SKM-1 (cell line): ENCODE measurements at regions not wholly inside any gene's neighbourhood (a gene's known extent, or its start where the extent isn't known, plus 50 kb on each side); places are given as distances from the start of the nearest gene placed in this dataset.

ENCODE experiments used
- DNase-seq: peaks from one replicate; lab custom pipeline; 2025; ENCODE audit not compliant: unreplicated experiment; lab: John Stamatoyannopoulos, UW

DNA sequence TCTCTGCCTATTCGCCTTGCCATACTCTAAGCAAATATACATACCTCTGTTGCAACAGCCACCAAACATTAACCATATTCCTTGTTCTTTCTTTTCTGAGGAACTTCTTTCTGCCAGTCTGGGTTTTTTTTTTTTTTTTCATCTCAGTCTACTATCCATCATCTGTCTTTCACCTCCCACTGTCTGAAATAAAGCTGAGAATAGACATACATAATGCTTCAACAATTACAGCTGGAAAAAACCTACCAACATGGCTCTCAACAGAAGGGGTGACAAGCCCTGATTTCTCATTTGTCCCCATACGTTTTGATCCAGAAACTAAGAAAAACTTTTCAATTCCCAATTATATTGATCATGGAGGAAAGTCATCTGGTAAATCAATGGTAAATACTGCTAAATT, 728.8 kb upstream of the POU3F3 start:
- DNase-seq: no peak

DNA sequence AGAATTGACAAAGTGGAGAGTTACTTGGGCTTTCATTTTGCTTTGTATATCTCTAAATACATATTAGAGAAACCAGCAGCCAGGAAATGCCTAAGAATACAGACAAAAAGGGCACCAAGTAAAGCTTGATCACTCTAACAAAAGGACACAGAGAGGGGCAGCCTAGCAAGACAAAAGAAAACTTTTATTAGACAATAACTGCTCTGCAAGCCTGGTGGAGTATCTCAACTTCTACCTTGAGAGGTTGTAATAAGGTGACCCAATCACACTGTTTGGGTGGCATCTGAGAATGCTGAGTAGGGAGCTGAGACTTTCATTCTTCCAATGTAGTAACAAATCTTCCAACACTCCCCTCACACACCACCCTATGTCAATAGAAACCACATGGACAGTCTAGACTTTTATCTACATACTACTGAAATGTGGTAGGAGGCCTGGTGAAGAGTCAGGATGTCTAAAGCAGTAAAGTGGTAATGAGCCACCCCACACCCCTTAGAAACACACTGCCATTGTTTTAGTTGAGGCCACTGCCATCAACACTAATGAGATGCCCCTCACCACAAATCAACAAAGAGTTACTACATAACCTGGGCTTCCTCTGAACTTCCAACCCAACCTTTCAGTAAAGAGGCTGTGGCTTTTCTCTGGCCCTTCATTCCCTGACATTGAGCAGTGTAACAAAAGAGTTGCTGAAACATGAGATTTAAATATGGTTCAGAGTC, 726.7 kb upstream of the POU3F3 start:
- DNase-seq: no peak

- no peak for DNase-seq
Measured at GRCh38 chr2:104140361-104140760, 713.6 kb upstream of the POU3F3 start.

DNA sequence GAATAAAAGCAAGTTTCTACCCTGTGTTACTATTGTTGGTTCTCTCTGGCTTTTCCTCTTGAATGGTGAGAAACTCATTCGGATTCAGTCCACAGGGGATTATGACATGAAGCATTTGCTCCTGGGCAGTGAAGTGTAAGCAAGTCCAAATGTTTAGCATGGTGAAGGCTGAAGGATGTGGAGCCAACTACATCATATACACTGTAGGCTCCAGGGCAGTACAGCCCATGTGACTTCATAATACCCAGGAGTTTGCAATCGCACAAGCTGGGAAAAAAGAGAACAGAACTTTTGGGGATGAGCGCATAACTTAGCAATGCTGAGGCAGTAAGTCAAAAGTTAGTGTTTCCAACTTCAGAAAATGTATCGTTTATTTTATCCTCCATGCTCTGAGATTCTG, 695.7 kb upstream of the POU3F3 start:
- no peak for DNase-seq

- no peak for DNase-seq
Measured at GRCh38 chr2:104163611-104164130, 690.2 kb upstream of the POU3F3 start.

DNA sequence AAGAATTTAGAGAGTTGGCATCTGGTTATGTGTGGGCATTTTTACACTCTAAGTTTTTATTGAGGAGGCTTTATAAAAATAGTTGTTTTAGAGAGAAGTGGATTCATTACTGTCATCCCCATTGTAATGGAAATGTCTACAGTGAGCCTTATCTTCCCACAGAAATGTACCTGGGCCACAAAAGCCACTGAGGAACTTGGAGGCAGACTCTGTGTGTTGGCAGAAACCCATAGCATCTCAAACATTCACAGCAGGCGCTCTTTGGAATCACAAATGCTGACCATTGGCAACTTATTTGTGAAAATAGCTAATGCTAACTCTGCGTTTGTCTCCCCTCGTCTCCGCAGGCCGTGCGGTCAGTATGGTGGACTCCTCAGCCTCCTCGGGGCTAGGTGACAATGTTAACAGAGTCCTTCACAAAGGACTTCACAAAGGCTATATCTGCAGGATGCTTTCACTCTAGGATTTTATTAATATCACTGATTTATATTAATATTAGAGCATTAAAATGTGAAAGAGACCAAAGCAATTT, 689.1 kb upstream of the POU3F3 start:
- no peak for DNase-seq

DNA sequence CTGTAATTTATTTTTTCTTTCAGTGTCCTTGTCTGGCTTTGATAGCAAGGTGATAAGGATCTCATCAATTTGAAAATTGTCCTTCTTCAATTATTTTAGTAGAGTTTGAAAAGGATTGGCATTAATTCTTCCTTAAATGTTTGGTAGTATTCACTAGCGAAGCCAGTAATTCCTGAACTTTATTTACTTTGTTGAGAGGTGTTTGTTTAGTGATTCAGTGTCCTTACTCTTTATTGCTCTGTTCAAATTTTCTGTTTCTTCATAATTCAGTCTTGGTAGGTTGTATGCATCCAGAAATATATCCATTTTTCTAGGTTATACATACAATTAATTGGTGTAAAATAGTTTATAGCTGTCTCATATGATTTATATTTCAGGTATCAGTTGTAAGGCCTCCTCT, 676.7 kb upstream of the POU3F3 start:
- no peak for DNase-seq

GRCh38 chr2:104179644-104180043, 674.3 kb upstream of the POU3F3 start:
- no peak for DNase-seq

DNA sequence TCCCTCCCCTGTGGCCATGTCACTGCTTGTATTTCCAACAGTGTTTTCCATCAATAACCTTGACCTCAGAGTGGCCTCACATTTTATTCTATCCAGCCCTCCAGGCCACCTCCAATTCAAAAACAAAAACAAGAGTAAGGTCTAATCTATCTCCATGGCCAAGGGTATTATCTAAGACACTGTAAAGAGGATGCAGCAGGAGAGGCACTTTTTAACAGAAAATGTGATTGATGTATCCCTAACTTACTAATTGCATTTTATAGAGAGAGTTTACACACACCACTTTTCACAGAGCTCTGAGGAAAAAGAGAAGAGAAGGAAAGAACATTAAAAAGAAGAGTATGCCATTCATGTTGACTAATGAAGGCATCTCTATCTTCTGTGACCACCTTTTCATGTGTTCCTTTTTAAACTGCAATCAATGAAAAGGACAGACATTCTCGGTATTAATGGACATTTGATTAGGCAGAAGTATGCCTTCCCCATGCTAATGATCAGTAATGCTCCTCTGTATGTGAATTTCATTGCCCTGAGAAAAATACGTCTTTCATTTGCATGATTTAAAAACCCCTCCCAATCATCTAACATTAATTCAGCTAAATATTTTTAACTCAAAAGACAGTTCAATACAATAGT, 653.3 kb upstream of the POU3F3 start:
- DNase-seq: no peak

- no peak for DNase-seq
Measured at GRCh38 chr2:104213758-104214157, 640.2 kb upstream of the POU3F3 start.

GRCh38 chr2:104215269-104216161, 638.4 kb upstream of the POU3F3 start:
- DNase-seq: no peak

- DNase-seq: no peak
Measured at GRCh38 chr2:104233591-104233990, 620.3 kb upstream of the POU3F3 start.

- DNase-seq: no peak
Measured at GRCh38 chr2:104236491-104236890, 617.4 kb upstream of the POU3F3 start.

DNA sequence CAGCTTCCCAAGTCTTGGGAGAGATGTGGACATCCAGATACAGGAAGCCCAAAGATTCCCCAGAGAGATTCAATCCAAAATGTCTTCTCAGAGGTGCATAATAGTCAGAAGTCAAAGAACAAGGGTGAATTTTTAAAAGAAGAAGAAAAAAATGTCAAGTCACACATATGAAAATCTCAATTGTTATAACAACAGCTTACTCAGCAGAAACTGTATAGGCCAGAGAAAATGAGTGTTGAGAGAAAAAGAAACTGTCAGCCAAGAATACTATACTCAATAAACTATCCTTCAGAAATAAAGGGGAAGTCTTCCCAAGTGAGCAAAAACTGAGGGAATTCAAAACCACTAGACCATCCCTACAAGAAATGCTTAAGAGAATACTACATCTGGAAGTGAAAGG, 612.9 kb upstream of the POU3F3 start:
- no peak for DNase-seq

- DNase-seq: no peak
Measured at GRCh38 chr2:104249629-104250028, 604.3 kb upstream of the POU3F3 start.

DNA sequence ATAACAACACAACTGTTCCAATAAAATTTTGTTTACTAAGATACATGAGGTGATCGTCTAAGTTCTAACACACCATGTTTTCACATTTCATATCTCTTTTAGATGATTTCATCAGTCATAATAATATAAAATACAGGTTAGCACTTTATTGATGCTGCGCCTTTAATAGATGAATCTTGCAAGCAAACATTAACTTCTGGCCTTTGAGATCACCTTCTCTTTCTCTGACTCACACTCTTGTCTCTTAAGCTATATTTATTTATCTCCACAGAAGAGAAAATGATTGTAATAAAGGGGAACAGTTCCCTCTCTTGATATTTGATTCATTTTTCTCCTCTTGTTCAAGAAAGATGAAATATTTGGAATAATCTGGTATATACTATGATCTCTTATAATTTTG, 603.3 kb upstream of the POU3F3 start:
- no peak for DNase-seq

DNA sequence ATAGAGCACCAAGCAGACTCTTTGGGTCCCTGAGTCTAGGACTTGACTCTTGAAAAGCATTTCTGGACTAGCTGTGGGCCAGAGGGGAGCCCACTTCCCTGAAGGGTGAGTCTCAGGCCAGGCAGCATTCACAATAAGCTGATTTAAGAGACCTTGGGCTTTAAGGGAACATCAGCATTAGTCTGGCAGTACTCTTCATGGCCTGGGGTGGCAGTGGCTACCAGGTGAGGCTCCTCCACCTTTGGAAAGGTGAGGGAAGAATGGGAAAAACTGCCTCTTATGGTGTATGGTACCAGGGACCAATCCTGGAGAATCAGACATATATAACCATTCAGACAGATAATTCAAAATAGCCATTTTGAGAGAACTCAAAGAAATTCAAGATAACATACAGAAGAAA, 599.9 kb upstream of the POU3F3 start:
- DNase-seq: no peak

DNA sequence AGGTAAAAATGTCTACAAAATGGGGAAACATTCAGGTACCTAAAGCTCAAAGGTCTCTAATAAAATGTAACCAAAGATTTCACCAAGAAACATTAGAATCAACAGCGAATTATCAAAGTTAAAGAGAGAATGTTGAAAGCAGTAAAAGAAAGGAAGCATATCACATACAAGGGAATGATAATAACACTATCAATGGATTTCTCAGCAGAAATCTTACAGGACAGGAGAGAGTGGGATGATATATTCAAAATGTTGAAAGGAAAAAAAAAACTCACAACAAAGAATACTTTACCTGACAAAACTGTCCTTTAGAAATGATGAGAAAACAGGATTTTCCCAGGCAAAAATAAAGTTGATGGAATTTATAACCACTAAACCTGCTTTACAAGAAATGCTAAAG, 591.2 kb upstream of the POU3F3 start:
- DNase-seq: no peak

DNA sequence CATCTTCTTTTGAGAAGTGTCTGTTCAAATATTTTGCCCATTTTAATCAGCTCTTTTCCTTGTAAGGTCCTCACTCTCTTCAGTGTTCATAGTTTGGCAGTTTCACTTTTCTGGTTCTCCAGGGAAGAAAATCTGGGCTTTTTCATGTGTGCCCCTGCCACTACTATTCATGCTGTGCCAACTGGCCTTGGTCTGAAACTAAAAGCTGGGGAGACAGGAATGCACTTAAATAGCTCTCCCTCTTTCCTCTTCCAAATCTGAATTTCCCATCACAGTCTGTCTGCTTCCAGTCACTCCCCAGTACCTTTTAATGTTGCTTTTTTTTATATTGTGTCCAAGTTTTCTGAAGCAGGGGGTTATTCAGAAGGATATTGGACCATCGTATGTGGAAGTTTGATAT, 574.3 kb upstream of the POU3F3 start:
- no peak for DNase-seq

- DNase-seq: no peak
Measured at GRCh38 chr2:104280216-104280615, 573.7 kb upstream of the POU3F3 start.

GRCh38 chr2:104286841-104287240, 567.1 kb upstream of the POU3F3 start:
- no peak for DNase-seq
